Suprapubic skin (tissue), 4 donors: ENCODE measurements at regions not wholly inside any gene's neighbourhood (a gene's known extent, or its start where the extent isn't known, plus 50 kb on each side); places are given as distances from the start of the nearest gene placed in this dataset.

Source experiments
- DNase-seq, 2 donors: peaks; one replicate each; pipeline ENCODE4 v3.0.0-alpha.2; 2019; ENCODE audit warnings: low spot score in 2 of 2
- H3K27ac ChIP-seq: fragments of 200-600 bp; sonication (generic); one replicate; pipeline ENCODE4 v1.5.1; 2019
- H3K27me3 ChIP-seq: fragments of 200-600 bp; sonication (generic); one replicate; pipeline ENCODE4 v1.5.1; 2019
- H3K36me3 ChIP-seq: fragments of 200-600 bp; sonication (generic); one replicate; pipeline ENCODE4 v1.5.1; 2019
- H3K4me1 ChIP-seq: fragments of 200-600 bp; sonication (generic); one replicate; pipeline ENCODE4 v1.5.1; 2019
- H3K4me3 ChIP-seq: fragments of 200-600 bp; sonication (generic); one replicate; pipeline ENCODE4 v1.5.1; 2019; ENCODE audit warnings: mild to moderate bottlenecking
- H3K9me3 ChIP-seq: fragments of 200-600 bp; sonication (generic); one replicate; pipeline ENCODE4 v1.5.1; 2019
- EP300 ChIP-seq: sonication (generic); formaldehyde crosslinking; IDR thresholded peaks from one replicate; pipeline ENCODE4 v1.6.1; 2017; ENCODE audit warnings: antibody characterized with exemption
- POLR2A ChIP-seq, 2 donors: fragments of 450-650 bp; IDR thresholded peaks; one replicate each; pipeline ENCODE4 v1.6.1; 2017; ENCODE audit warnings: antibody characterized with exemption in 2 of 2, mild to moderate bottlenecking in 2 of 2, moderate library complexity in 2 of 2
- POLR2AphosphoS5 ChIP-seq, 3 donors: sonication (generic); formaldehyde crosslinking; IDR thresholded peaks; one replicate each; pipeline ENCODE4 v1.6.1; 2017; ENCODE audit warnings: antibody characterized with exemption in 3 of 3
- WGBS: methylation state at CpG from one replicate; pipeline ENCODE4 v1.1.5; 2018; 5-methylcytosine and 5-hydroxymethylcytosine counted together
- TF ChIP-seq, protein P1 (sequence below), 2 donors: fragments of 200-600 bp in 1 of 2; fragments of 450-650 bp in 1 of 2; sonication (generic) in 1 of 2; IDR thresholded peaks; one replicate each; pipeline ENCODE4 v1.5.1; 2016 to 2019; ENCODE audit warnings: antibody characterized with exemption in 2 of 2, mild to moderate bottlenecking in 1 of 2, moderate library complexity in 1 of 2

DNA sequence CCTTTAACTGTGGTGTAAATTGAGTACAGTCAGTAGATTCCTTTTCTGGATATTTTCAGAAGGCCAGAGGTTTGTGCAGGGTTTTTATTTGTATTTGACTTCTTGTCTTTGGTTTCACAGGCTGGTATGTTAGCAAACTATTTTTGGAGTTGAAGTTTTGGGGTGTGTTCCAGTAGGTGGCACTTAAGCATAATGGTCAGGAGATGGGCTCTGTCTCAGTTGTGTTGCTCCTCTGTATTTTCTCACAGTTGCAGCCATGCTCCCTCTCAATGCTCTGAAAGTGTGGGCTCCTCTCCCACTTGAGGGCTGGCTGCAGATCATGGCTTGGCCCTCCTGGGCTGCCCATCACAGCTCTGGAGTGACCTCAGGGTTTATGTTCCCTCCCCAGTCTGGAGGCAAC is 267.0 kb upstream of the PCSK5 start:
- DNase-seq, result no peak
- H3K4me1 ChIP-seq, result no peaks in the 10 kb centered on the region
- no peak overlapping the region for H3K27ac ChIP-seq
- TF ChIP-seq EP300 (no peak), POLR2A (IDR thresholded peaks at IDR 0.05) (no peak), POLR2AphosphoS5 (IDR thresholded peaks at IDR 0.05) (no peak)
- TF ChIP-seq, protein P1, sequence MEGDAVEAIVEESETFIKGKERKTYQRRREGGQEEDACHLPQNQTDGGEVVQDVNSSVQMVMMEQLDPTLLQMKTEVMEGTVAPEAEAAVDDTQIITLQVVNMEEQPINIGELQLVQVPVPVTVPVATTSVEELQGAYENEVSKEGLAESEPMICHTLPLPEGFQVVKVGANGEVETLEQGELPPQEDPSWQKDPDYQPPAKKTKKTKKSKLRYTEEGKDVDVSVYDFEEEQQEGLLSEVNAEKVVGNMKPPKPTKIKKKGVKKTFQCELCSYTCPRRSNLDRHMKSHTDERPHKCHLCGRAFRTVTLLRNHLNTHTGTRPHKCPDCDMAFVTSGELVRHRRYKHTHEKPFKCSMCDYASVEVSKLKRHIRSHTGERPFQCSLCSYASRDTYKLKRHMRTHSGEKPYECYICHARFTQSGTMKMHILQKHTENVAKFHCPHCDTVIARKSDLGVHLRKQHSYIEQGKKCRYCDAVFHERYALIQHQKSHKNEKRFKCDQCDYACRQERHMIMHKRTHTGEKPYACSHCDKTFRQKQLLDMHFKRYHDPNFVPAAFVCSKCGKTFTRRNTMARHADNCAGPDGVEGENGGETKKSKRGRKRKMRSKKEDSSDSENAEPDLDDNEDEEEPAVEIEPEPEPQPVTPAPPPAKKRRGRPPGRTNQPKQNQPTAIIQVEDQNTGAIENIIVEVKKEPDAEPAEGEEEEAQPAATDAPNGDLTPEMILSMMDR (IDR thresholded peaks at IDR 0.05), result no peak
- H3K27me3 ChIP-seq, result no peaks in the 10 kb centered on the region
- no peaks in the 10 kb centered on the region for H3K36me3 ChIP-seq
- no peaks in the 10 kb centered on the region for H3K9me3 ChIP-seq
- no peak overlapping the region for H3K4me3 ChIP-seq

GRCh38 chr9:75624998-75625397 is 265.5 kb upstream of the PCSK5 start:
- TF ChIP-seq EP300 (no peak), POLR2A (IDR thresholded peaks at IDR 0.05) (no peak), POLR2AphosphoS5 (IDR thresholded peaks at IDR 0.05) (no peak)
- TF ChIP-seq, protein P1 (IDR thresholded peaks at IDR 0.05), result no peak
- no peaks in the 10 kb centered on the region for H3K36me3 ChIP-seq
- no peaks in the 10 kb centered on the region for H3K27me3 ChIP-seq
- no peak for DNase-seq
- H3K9me3 ChIP-seq, result no peaks in the 10 kb centered on the region
- no peaks in the 10 kb centered on the region for H3K4me1 ChIP-seq
- WGBS, result 56% methylated on average over 2 of the region's 2 CpGs
- no peak overlapping the region for H3K4me3 ChIP-seq
- H3K27ac ChIP-seq, result no peak overlapping the region

GRCh38 chr9:75626860-75627259 is 263.6 kb upstream of the PCSK5 start:
- Histone ChIP-seq H3K4me3 (no peak overlapping the region), H3K9me3 (no peaks in the 10 kb centered on the region), H3K27ac (no peak overlapping the region), H3K27me3 (no peaks in the 10 kb centered on the region), H3K36me3 (no peaks in the 10 kb centered on the region), H3K4me1 (no peaks in the 10 kb centered on the region)
- TF ChIP-seq, protein P1 (IDR thresholded peaks at IDR 0.05), result no peak
- TF ChIP-seq POLR2AphosphoS5 (IDR thresholded peaks at IDR 0.05) (no peak), EP300 (no peak), POLR2A (IDR thresholded peaks at IDR 0.05) (no peak)
- DNase-seq, result no peak
- WGBS, result 70% methylated on average over 1 of the region's 1 CpG

DNA sequence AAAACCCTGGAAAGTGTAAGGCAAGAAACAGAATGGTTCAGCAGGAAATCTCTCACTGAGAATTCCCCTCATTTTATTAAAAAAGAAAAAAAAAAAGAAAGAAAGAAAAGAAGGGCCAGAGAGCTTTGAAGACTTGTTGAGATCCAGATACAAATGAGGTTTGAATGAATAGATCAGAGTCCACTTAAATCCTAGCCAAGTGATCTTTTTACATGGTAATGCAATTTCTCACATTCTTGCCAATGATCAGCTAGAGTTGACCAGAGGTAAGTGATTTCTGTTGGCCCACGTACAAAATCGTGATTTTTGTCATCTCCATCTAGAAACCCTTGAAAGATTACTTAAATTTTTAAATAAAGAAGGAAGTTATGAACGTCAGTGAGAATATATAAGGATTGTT is 261.5 kb upstream of the PCSK5 start:
- Histone ChIP-seq H3K27me3 (no peaks in the 10 kb centered on the region), H3K9me3 (no peaks in the 10 kb centered on the region), H3K36me3 (no peaks in the 10 kb centered on the region), H3K4me3 (no peak overlapping the region), H3K4me1 (no peaks in the 10 kb centered on the region), H3K27ac (no peak overlapping the region)
- DNase-seq, result no peak
- 83% methylated on average over 3 of the region's 3 CpGs for WGBS
- no peak for TF ChIP-seq EP300
- TF ChIP-seq, protein P1 (IDR thresholded peaks at IDR 0.05), result no peak
- no peak for TF ChIP-seq POLR2AphosphoS5 (IDR thresholded peaks at IDR 0.05)
- TF ChIP-seq POLR2A (IDR thresholded peaks at IDR 0.05), result no peak

DNA sequence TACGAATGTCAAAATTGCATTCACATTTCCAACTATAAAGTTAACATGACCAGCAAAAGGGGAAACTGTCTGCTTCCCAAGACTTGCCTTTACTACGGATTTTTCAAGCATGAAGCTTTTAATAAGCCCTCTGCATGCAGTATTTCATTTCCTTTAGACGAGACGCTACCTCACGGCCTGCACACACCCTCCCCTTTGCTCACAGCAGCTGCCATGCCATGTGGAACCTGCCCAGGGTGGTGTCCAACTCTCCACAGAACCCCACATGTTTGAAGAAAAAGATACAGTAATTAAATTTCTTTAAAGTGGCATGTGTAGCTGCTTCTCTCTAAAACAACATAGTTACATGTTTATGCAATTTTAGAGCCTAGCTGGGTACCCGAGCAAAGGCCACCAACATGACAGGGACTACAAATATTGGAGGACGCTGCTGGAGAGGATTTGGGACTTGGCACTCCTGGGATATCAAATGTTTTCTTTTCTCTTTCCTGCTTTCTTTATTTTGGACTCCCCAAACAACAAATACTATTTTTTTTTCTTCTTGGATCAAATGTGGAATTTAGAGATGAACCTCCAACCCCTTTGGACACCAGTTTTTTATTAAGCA is 256.9 kb upstream of the PCSK5 start:
- H3K4me3 ChIP-seq, result no peak overlapping the region
- no peaks in the 10 kb centered on the region for H3K27me3 ChIP-seq
- DNase-seq, result no peak
- TF ChIP-seq, protein P1 (IDR thresholded peaks at IDR 0.05), result no peak
- TF ChIP-seq EP300 (no peak), POLR2AphosphoS5 (IDR thresholded peaks at IDR 0.05) (no peak), POLR2A (IDR thresholded peaks at IDR 0.05) (no peak)
- 50% methylated on average over 7 of the region's 7 CpGs for WGBS
- H3K36me3 ChIP-seq, result no peaks in the 10 kb centered on the region
- no peaks in the 10 kb centered on the region for H3K9me3 ChIP-seq
- H3K27ac ChIP-seq, result no peak overlapping the region
- H3K4me1 ChIP-seq, result no peaks in the 10 kb centered on the region
